ENCODE measurements at regions not wholly inside any gene's neighbourhood (a gene's known extent, or its start where the extent isn't known, plus 50 kb on each side); places are given as distances from the start of the nearest gene placed in this dataset. TPM values are rescaled to one million over a fixed set of nuclear protein-coding genes. Genes with fewer than 3 reads are reported as not detected.

- TF ChIP-seq POLR2A (IDR thresholded peaks at IDR 0.05) (no peak), CTCF (IDR thresholded peaks at IDR 0.05) (no peak)
Observed at GRCh38 chr7:96953676-96954513, 51.5 kb upstream of the DLX6 start.

More at GRCh38 chr7:96953676-96954513, 51.5 kb upstream of the DLX6 start:
- no peaks in the 10 kb centered on the region for H3K36me3 ChIP-seq (replicated peaks in 1 of 2; ENCODE audit: insufficient read depth in 1 of 2, low read depth in 2 of 2)
- no peak for DNase-seq
- no peak overlapping the region for H3K27ac ChIP-seq
- H3K9me3 ChIP-seq: no peaks in the 10 kb centered on the region
- intact Hi-C loops (cut with DNase I): no loop called here
- peaks cover 5% of the 10 kb centered on the region for H3K4me1 ChIP-seq
- no peak for ATAC-seq
- H3K27me3 ChIP-seq: no peaks in the 10 kb centered on the region
- H3K4me3 ChIP-seq: no peak overlapping the region
- 44 to 47% methylated on average over 6 of the region's 6 CpGs for WGBS, 2 donors

Small RNAs in the stretch of these regions (small RNA-seq; reads per million reads assigned to genes)
- not detected for gene RN7SL252P
